SK-N-SH treated with all-trans-retinoic acid at 6 μM for 48 hours (cell line): ENCODE measurements at regions not wholly inside any gene's neighbourhood (a gene's known extent, or its start where the extent isn't known, plus 50 kb on each side); places are given as distances from the start of the nearest gene placed in this dataset.

Experiments used
- ARNTL ChIP-seq: fragments of 450-650 bp; formaldehyde crosslinking; IDR thresholded peaks from 2 replicates; pipeline ENCODE4 v1.5.0; 2020; ENCODE audit warnings: low read depth, mild to moderate bottlenecking, moderate library complexity, borderline replicate concordance
- PPARA ChIP-seq: fragments of 250-450 bp; sonication (Bioruptor Pico); IDR thresholded peaks from 2 replicates; pipeline ENCODE4 v1.5.0; 2020; ENCODE audit warnings: mild to moderate bottlenecking, borderline replicate concordance
- SNAI2 ChIP-seq: fragments of 250-450 bp; sonication (Bioruptor Pico); IDR thresholded peaks from 2 replicates; pipeline ENCODE4 v1.5.0; 2020; ENCODE audit warnings: mild to moderate bottlenecking, moderate library complexity
- TOX ChIP-seq: fragments of 250-450 bp; sonication (Bioruptor Pico); IDR thresholded peaks from 2 replicates; pipeline ENCODE4 v1.8.0; 2021; ENCODE audit warnings: mild to moderate bottlenecking, moderate library complexity, borderline replicate concordance
- ZC3H10 ChIP-seq: fragments of 250-450 bp; sonication (Bioruptor Pico); IDR thresholded peaks from 2 replicates; pipeline ENCODE4 v1.5.1; 2021; ENCODE audit warnings: mild to moderate bottlenecking, moderate library complexity
- ZFP3 ChIP-seq: fragments of 250-450 bp; sonication (Bioruptor Pico); IDR thresholded peaks from 2 replicates; pipeline ENCODE4 v1.5.0; 2020; ENCODE audit warnings: mild to moderate bottlenecking, moderate library complexity
- TF ChIP-seq, protein P1 (sequence below): fragments of 250-450 bp; sonication (Bioruptor Pico); IDR thresholded peaks from 2 replicates; pipeline ENCODE4 v1.5.1; 2021; ENCODE audit warnings: mild to moderate bottlenecking, moderate library complexity
- TF ChIP-seq, protein P2 (sequence below): fragments of 250-450 bp; sonication (Bioruptor Pico); IDR thresholded peaks from 2 replicates; pipeline ENCODE4 v1.8.0; 2020; ENCODE audit warnings: mild to moderate bottlenecking, moderate library complexity, borderline replicate concordance
- TF ChIP-seq, protein P3 (sequence below): fragments of 250-450 bp; sonication (Bioruptor Pico); IDR thresholded peaks from 2 replicates; pipeline ENCODE4 v1.5.0; 2020; ENCODE audit warnings: mild to moderate bottlenecking, moderate library complexity

DNA sequence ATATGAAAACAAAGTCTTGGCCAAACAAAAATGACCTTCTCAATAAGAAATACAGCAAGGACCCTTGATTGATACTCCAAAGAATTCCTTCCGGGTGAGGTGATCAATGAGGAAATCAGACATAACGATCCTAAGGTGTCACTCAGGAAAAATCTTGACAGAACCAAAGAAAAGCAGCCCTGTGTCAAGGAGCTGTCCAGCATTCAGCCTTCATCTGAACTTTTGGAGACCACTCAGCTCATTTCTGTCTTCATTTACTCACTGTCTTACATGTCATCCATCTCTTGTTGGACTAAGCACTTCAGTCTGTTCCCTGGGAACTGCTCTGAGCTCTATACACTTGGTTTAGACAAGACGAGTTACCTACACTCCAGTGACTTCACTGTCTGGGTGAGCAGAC is 179.9 kb downstream of the GRIN2B start:
- TF ChIP-seq PPARA (CRISPR knock-in tag) (no peak), ARNTL (CRISPR knock-in tag) (no peak), ZC3H10 (CRISPR knock-in tag) (no peak), ZFP3 (CRISPR knock-in tag) (no peak), TOX (no peak), SNAI2 (CRISPR knock-in tag) (no peak)
- TF ChIP-seq, protein P1, sequence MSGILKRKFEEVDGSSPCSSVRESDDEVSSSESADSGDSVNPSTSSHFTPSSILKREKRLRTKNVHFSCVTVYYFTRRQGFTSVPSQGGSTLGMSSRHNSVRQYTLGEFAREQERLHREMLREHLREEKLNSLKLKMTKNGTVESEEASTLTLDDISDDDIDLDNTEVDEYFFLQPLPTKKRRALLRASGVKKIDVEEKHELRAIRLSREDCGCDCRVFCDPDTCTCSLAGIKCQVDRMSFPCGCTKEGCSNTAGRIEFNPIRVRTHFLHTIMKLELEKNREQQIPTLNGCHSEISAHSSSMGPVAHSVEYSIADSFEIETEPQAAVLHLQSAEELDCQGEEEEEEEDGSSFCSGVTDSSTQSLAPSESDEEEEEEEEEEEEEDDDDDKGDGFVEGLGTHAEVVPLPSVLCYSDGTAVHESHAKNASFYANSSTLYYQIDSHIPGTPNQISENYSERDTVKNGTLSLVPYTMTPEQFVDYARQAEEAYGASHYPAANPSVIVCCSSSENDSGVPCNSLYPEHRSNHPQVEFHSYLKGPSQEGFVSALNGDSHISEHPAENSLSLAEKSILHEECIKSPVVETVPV (CRISPR knock-in tag): no peak
- TF ChIP-seq, protein P2, sequence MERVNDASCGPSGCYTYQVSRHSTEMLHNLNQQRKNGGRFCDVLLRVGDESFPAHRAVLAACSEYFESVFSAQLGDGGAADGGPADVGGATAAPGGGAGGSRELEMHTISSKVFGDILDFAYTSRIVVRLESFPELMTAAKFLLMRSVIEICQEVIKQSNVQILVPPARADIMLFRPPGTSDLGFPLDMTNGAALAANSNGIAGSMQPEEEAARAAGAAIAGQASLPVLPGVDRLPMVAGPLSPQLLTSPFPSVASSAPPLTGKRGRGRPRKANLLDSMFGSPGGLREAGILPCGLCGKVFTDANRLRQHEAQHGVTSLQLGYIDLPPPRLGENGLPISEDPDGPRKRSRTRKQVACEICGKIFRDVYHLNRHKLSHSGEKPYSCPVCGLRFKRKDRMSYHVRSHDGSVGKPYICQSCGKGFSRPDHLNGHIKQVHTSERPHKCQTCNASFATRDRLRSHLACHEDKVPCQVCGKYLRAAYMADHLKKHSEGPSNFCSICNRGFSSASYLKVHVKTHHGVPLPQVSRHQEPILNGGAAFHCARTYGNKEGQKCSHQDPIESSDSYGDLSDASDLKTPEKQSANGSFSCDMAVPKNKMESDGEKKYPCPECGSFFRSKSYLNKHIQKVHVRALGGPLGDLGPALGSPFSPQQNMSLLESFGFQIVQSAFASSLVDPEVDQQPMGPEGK (CRISPR knock-in tag): no peak
- TF ChIP-seq, protein P3, sequence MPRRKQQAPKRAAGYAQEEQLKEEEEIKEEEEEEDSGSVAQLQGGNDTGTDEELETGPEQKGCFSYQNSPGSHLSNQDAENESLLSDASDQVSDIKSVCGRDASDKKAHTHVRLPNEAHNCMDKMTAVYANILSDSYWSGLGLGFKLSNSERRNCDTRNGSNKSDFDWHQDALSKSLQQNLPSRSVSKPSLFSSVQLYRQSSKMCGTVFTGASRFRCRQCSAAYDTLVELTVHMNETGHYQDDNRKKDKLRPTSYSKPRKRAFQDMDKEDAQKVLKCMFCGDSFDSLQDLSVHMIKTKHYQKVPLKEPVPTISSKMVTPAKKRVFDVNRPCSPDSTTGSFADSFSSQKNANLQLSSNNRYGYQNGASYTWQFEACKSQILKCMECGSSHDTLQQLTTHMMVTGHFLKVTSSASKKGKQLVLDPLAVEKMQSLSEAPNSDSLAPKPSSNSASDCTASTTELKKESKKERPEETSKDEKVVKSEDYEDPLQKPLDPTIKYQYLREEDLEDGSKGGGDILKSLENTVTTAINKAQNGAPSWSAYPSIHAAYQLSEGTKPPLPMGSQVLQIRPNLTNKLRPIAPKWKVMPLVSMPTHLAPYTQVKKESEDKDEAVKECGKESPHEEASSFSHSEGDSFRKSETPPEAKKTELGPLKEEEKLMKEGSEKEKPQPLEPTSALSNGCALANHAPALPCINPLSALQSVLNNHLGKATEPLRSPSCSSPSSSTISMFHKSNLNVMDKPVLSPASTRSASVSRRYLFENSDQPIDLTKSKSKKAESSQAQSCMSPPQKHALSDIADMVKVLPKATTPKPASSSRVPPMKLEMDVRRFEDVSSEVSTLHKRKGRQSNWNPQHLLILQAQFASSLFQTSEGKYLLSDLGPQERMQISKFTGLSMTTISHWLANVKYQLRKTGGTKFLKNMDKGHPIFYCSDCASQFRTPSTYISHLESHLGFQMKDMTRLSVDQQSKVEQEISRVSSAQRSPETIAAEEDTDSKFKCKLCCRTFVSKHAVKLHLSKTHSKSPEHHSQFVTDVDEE (CRISPR knock-in tag): no peak
